ENCODE measurements at regions not wholly inside any gene's neighbourhood (a gene's known extent, or its start where the extent isn't known, plus 50 kb on each side); places are given as distances from the start of the nearest gene placed in this dataset.

DNA sequence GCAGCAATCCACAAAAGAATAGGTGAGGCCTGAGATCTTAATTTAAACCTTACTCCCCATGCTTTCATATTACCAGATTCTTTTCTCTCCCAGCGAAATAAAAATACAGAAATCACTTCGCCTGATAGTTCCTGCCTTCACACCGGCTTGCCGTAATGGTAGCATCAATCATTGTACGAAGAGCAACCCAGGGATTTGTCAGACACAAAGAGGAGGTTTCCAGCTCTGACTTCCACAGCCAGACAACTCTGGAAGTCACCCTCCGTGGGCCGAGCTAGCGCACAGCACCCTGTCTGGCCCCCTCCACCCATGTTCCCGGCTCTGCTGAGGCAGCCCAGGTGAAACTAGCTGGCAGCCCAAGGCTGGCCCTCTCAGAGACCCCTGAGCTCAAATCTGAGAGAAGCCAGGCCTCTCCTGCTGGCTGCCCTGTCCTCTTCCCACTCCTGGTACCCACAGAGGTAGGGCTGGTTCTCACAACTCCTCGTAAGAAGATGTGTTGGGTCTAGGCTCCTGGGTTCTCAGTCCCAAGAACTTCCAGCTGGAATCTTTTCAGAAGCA is 156.9 kb upstream of the BNIP2 start:
- no peak overlapping the region for H3K27ac ChIP-seq (ENCODE audit: extremely low read length, insufficient read depth, low read length)
- no peaks in the 10 kb centered on the region for H3K4me1 ChIP-seq (ENCODE audit: insufficient read depth, low read length)
- H3K9ac ChIP-seq (ENCODE audit: insufficient read depth, low read depth, low read length), result no peak overlapping the region
- H3K27me3 ChIP-seq (ENCODE audit: control insufficient read depth in 1 of 2, insufficient read depth in 2 of 2, low read length in 2 of 2), result peaks cover 0 to 17% of the 10 kb centered on the region in 2 experiments; a peak in 3 of 5 replicates
- DNase-seq (ENCODE audit: low spot score), result no peak
- intact Hi-C loops (cut with micrococcal nuclease; ENCODE audit: unreplicated experiment) (no loop called here), in situ Hi-C loops (cut with HindIII; ENCODE audit: extremely low pct_ligation_motif_present, low pct_unique_long_range_greater_than_20kb) (no loop called here)
- H3K79me2 ChIP-seq (ENCODE audit: insufficient read depth, low read length), result no peaks in the 10 kb centered on the region
- no peak overlapping the region for H3K4me2 ChIP-seq (ENCODE audit: low read depth, low read length)
- ATAC-seq, result no peak
- no peak overlapping the region for H2AFZ ChIP-seq (ENCODE audit: low read length)
- ChIA-PET POLR2A (no interaction called here), CTCF (ENCODE audit: low intra/inter-chr PET ratio, low total read pairs) (no interaction called here)
- no peaks in the 10 kb centered on the region for H3K9me3 ChIP-seq (ENCODE audit: low read length)
- H4K20me1 ChIP-seq (ENCODE audit: insufficient read depth, low read length), result no peaks in the 10 kb centered on the region
- no peaks in the 10 kb centered on the region for H3K36me3 ChIP-seq (replicated peaks in 1 of 2; ENCODE audit: control insufficient read depth in 1 of 2, insufficient read depth in 2 of 2, low read length in 2 of 2)
- no TSS peak for BruUV-seq (replicated peaks)
- no peak overlapping the region for H3K4me3 ChIP-seq (replicated peaks in 1 of 3; ENCODE audit: insufficient read depth in 1 of 3, low read depth in 2 of 3, low read length in 3 of 3)
- no peak for FAIRE-seq
- 27% methylated on average over 9 of the region's 10 CpGs for WGBS (ENCODE audit: low lambda C conversion rate)
- TF ChIP-seq, protein P1, sequence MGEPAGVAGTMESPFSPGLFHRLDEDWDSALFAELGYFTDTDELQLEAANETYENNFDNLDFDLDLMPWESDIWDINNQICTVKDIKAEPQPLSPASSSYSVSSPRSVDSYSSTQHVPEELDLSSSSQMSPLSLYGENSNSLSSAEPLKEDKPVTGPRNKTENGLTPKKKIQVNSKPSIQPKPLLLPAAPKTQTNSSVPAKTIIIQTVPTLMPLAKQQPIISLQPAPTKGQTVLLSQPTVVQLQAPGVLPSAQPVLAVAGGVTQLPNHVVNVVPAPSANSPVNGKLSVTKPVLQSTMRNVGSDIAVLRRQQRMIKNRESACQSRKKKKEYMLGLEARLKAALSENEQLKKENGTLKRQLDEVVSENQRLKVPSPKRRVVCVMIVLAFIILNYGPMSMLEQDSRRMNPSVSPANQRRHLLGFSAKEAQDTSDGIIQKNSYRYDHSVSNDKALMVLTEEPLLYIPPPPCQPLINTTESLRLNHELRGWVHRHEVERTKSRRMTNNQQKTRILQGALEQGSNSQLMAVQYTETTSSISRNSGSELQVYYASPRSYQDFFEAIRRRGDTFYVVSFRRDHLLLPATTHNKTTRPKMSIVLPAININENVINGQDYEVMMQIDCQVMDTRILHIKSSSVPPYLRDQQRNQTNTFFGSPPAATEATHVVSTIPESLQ (CRISPR knock-in tag; conservative IDR thresholded peaks at IDR 0.05), result no peak
- TF ChIP-seq, protein P2, sequence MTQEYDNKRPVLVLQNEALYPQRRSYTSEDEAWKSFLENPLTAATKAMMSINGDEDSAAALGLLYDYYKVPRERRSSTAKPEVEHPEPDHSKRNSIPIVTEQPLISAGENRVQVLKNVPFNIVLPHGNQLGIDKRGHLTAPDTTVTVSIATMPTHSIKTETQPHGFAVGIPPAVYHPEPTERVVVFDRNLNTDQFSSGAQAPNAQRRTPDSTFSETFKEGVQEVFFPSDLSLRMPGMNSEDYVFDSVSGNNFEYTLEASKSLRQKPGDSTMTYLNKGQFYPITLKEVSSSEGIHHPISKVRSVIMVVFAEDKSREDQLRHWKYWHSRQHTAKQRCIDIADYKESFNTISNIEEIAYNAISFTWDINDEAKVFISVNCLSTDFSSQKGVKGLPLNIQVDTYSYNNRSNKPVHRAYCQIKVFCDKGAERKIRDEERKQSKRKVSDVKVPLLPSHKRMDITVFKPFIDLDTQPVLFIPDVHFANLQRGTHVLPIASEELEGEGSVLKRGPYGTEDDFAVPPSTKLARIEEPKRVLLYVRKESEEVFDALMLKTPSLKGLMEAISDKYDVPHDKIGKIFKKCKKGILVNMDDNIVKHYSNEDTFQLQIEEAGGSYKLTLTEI (CRISPR knock-in tag; conservative IDR thresholded peaks at IDR 0.05), result no peak
- TF ChIP-seq, protein P3, sequence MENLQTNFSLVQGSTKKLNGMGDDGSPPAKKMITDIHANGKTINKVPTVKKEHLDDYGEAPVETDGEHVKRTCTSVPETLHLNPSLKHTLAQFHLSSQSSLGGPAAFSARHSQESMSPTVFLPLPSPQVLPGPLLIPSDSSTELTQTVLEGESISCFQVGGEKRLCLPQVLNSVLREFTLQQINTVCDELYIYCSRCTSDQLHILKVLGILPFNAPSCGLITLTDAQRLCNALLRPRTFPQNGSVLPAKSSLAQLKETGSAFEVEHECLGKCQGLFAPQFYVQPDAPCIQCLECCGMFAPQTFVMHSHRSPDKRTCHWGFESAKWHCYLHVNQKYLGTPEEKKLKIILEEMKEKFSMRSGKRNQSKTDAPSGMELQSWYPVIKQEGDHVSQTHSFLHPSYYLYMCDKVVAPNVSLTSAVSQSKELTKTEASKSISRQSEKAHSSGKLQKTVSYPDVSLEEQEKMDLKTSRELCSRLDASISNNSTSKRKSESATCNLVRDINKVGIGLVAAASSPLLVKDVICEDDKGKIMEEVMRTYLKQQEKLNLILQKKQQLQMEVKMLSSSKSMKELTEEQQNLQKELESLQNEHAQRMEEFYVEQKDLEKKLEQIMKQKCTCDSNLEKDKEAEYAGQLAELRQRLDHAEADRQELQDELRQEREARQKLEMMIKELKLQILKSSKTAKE (CRISPR knock-in tag; IDR thresholded peaks at IDR 0.05; ENCODE audit: borderline replicate concordance), result no peak
- TF ChIP-seq, protein P4, sequence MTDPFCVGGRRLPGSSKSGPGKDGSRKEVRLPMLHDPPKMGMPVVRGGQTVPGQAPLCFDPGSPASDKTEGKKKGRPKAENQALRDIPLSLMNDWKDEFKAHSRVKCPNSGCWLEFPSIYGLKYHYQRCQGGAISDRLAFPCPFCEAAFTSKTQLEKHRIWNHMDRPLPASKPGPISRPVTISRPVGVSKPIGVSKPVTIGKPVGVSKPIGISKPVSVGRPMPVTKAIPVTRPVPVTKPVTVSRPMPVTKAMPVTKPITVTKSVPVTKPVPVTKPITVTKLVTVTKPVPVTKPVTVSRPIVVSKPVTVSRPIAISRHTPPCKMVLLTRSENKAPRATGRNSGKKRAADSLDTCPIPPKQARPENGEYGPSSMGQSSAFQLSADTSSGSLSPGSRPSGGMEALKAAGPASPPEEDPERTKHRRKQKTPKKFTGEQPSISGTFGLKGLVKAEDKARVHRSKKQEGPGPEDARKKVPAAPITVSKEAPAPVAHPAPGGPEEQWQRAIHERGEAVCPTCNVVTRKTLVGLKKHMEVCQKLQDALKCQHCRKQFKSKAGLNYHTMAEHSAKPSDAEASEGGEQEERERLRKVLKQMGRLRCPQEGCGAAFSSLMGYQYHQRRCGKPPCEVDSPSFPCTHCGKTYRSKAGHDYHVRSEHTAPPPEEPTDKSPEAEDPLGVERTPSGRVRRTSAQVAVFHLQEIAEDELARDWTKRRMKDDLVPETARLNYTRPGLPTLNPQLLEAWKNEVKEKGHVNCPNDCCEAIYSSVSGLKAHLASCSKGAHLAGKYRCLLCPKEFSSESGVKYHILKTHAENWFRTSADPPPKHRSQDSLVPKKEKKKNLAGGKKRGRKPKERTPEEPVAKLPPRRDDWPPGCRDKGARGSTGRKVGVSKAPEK (CRISPR knock-in tag; IDR thresholded peaks at IDR 0.05; ENCODE audit: borderline replicate concordance), result no peak
- TF ChIP-seq ZNF234 (CRISPR knock-in tag; conservative IDR thresholded peaks at IDR 0.05) (no peak), SALL1 (CRISPR knock-in tag; IDR thresholded peaks at IDR 0.05) (no peak)
- TF ChIP-seq, protein P5, sequence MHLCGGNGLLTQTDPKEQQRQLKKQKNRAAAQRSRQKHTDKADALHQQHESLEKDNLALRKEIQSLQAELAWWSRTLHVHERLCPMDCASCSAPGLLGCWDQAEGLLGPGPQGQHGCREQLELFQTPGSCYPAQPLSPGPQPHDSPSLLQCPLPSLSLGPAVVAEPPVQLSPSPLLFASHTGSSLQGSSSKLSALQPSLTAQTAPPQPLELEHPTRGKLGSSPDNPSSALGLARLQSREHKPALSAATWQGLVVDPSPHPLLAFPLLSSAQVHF (CRISPR knock-in tag; IDR thresholded peaks at IDR 0.05), result no peak
